ENCODE measurements at regions not wholly inside any gene's neighbourhood (a gene's known extent, or its start where the extent isn't known, plus 50 kb on each side); places are given as distances from the start of the nearest gene placed in this dataset.

DNA sequence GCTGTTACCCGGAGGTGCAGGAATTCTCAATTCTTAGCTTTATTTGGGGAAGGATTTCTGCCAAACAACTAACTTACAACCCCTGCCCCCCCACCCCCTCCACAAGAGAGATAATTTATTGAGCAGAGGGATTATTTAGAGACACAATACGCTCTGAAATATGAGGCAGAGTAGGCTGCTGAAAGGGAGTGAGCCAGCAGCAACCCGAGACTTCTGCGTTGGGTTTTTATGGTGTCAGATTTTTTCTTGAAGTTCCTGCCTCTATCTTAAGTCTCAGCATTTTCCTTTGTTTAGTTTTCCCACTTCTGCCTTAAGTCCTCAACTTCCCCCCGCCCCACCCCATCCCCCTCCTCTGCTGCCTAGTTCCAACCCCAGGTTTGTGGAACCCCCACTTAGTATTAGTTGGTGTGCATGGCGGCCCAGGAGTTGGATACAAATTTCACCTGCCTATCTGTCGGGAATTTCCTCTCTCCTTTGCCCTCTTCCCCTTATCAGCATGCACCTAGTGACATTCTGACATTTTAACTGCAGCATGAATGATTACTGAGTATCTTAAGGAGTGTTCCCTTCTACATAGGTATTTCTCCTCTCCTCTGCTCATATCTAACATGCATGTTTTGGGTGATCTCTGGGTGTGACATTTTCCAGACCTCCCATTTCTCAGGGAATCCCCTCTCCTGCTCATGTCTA lies 1635.9 kb upstream of the LRRTM1 start:
- DNase-seq (ENCODE audit: low spot score) = no peak

DNA sequence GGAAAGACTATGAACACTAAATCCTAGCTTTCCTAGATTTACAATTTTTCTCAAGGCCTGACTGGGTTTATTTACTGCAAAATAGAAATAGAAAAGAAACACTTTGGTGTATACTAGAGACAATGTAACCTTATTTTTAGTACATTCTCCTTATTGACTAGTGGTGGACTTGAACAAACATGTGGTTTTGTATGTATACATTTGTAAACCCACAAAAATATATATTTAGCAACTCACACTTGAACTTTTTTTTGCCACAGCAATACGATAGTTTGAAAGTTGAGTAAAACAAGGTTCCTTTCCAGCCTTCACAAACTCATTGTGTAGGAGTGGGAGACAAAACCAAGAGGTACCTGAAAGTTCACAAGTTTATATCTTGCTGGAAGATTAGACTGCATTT lies 1633.4 kb upstream of the LRRTM1 start:
- no peak for DNase-seq (ENCODE audit: low spot score)

DNA sequence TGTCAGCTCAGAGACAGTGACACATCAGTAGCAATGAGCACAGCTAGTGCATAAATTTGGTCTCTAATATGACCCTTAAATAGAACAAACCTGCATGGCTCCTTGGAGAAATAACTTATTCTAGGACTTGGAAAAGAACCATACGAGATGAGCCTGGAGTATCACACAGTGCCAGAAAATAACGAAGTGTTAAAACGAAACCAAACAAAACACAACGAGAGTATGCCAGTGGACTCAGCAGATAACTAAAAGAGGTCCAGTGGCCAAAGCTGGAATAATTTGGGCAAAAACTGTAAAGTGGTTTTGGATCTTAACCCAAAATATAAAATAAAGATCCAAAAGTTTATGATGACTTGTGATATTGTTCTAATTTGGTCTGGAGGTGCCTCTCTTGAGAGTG lies 1599.0 kb upstream of the LRRTM1 start:
- DNase-seq (ENCODE audit: low spot score) = no peak

DNA sequence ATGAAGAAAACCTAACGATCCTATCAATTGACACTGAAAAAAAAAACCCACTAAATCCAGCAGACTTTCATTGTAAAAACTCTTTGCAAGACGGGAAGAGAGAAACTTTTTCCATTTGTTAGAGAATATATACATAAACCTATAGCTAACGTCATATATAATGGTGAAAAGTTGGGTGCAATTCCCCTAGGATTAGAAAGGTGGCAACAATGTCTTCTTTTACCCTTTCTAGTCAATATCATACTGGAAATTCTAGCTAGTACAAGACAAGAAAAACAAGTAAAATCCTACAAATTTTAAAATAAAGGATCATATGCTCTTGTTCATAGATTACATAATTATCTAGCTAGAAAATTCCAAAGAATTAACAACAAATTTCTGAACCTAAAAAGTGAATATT lies 1596.5 kb upstream of the LRRTM1 start:
- DNase-seq (ENCODE audit: low spot score) = no peak

DNA sequence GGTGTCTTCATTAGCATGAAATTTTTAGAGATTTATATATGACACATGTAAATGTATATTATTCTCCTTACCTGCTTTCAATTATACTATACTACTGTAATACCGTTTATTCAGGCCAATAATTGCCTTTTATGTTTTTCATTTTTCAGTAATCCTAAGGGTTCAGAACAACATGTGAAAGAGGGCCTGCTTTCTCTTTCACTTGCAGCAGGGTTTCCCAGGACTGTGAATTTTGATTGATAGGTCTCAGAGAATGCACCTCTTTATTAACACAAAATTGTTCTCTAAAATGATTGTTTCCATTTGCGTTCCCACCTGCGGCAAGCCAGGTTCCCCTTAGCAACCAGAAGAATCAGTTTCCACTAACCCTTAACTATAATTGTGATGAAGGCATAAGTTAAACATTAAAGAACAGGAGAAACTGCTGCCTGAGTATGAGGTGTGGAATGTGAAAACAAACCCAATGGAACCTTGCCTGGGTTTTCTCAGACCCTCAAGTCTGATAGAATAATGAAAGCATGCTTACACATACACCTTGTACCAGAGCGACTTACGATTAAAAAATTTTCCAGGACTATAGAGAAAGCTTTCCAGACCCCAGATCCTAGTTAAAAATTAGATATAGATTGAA lies 1591.2 kb upstream of the LRRTM1 start:
- no peak for DNase-seq (ENCODE audit: low spot score)

DNA sequence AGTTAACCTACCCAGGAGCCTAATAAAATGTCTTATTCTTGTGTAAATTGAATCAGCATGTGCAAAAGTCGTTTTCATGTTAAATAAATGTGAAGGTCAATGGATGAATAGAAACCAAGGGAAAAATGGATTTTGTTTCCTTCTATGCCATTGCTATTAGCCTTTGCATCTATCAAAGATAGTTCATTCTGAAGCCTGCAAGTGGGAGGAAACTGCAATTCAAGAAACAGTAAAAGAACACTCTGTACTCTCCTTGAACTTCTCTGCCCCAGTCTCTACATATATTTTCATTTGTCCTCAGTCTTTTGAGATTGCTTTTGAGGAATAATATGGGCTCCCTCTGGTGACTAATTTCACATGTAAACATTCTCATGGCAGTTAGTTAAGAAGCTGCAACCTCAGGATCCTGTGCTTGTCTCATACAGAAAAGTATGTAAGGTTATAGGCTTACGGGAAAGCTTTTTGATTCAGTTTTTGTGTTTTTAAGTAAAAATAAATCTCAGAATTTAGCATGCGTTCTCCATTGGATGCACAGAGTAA lies 1590.0 kb upstream of the LRRTM1 start:
- DNase-seq (ENCODE audit: low spot score) = no peak

DNA sequence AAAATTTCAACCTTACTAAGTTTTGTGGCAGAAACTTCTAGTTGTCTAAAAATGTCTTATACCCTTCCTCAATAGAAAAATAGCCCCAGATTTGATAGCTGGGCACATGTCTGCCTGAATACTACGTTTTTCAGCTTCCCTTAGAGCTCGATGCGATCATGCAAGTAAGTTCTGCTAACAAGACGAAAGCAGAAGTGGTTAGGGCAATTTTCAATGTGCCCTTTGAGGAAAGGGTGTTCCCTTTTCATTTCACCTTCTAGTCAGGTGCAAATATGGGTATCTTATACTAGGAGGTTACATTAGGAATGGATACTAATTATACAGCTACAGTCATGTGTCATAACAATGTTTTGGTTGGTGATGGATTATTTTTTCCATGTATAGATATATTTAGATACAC lies 1572.1 kb upstream of the LRRTM1 start:
- no peak for DNase-seq (ENCODE audit: low spot score)

DNA sequence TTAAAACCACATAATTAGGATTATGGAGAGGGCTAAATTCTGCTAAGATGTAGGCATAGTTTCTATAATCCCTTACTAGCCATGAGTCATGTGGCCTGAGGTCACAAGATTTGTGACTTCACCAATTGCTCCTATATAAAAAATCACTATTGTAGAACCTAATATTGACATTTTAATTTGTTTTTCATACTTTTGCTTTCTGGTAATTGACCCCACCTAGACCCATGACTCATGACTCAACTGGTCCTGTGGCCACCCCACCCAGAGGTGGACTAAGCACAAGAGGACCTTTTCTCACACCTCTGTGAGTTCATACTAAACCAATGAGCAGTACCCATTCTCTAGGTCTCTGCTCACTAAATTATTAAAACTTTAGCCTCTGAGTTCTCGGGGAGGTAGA lies 1567.5 kb upstream of the LRRTM1 start:
- DNase-seq (ENCODE audit: low spot score) = no peak

DNA sequence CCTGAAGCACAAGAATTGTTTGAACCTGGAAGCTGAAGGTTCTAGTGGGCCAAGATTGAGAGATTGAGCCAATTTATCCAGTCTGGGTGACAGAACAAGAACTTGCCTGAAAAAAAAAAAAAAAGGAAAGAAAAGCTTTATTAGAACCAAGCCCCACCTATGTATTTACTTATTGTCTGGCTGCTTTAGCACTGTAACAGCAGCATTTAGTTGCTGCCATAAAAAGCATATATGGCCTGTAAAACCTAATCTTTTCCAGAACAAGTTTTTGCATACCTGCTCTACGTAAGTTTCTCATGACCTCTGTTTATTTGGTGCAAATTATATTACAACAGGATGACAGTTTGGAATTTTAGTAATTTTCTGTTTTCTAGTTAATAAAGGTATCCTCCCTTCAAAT lies 1565.6 kb upstream of the LRRTM1 start:
- DNase-seq (ENCODE audit: low spot score) = no peak

DNA sequence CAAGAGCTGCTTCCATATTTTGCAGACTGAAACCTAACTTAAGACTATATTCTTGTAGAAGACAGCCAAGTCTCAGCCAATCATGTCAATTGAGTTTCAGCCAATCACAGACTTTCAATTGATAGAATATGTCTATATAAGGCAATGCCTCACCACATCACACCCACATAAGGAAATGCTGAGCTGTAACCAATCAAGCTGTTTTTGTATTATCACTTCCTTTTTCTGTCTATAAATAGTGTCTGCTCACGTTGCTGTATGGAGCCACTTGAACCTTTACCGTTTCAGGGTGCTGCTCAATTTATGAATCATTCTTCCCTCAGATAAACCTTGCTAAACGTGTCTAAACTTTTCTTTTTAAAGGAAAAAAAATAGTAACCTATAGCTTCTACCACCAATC lies 1554.4 kb upstream of the LRRTM1 start:
- DNase-seq (ENCODE audit: low spot score) = no peak

DNA sequence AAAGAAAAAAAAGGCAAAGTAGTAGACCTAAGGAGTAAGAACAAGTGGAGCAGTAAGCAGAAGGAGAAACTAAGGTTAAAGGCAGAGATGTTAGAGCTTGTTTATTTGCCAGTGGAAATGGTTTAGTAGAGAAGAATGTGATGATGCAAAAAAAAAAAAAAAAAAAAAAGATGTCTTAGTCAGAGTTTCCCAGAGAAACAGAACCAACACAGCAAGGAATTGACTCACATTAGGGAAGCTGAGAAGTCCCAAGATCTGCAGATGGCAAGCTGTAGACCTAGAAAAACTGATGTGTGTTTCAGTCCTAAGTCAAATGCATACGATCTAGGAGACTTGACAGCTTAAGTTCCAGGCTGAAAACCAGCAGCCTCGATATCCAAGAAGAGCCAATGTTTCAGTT lies 1548.8 kb upstream of the LRRTM1 start:
- no peak for DNase-seq (ENCODE audit: low spot score)

DNA sequence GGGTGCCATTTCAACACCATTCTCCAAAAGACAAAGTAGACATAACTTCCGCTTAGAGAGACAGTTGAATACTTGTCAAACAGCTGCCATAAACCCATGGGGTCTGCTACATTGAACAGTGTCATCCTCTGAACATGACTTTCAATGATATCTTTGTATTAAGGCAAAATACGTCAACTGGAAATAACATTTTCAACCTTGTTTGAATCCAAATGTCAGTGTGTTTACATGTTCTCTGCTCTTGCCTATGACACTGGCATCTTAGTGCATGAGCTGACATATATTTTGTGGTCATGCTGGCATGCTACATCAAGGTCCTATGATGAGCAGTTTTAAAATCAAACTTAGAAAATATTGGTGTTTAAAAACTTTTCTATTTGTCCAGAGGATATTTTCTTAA lies 1548.1 kb upstream of the LRRTM1 start:
- no peak for DNase-seq (ENCODE audit: low spot score)

DNA sequence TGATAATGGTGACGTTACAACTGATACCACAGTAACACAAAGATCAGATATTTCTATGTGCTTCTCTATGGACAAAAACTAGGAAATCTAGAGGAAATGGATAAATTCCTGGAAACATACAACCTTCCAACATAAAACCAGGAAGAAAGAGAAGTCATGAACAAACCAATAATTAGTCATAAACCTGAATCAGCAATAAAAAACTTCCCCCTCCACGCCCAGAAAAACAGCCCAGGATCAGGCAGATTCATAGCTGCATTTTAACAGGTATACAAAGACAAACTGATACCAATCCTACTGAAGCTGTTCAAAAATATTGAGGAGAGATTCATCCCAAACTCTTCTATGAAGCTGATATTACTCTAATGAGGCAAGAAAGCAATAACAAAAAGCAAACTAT lies 1535.2 kb upstream of the LRRTM1 start:
- no peak for DNase-seq (ENCODE audit: low spot score)

DNA sequence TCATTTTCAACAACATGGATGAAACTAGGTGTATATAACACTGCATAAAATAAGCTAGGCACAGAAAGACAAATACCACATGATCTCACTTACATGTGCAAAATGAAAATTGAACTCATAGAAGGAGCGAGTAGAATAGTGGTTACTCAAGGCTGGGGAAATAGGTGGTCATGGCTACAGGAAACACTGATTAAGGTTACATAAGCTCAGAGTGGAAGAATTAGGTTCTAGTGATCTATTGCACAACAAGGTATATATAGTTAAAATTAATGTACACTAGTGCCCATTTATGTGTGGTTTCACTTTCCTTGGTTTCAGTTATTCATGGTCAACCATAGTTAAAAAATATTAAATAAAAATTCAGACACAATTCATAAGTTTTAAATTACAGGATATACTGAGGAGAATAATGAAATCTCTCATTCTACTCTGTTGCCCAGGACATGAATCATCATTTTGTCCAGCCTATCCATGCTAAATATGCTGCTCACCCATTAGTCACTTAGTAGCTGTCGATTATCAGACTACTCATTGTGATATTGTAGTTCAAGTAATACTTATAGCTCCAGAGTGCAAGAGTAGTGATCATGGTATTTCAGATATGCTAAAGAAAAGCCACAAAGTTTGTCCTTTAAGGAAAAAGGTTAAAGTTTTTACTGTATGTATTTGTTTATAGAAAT lies 1530.9 kb upstream of the LRRTM1 start:
- no peak for DNase-seq (ENCODE audit: low spot score)

DNA sequence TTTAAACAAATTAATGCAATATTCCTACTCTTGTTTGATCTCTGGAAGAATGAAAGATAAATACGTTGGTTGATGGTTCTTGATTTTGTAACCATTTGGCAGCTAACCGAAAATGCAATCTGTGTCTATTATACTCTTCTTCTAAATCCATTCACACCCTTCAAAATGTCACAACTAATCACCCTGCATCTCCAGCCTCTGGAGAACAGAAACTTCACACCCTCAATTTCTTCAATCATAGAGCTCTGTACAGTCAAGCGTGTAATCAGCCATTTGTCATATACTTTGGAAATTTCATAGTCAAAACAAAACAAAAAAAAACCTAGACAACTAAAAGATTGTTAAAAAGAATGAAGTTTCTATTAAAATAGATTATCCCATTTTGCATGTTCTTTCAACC lies 1482.3 kb upstream of the LRRTM1 start:
- no peak for DNase-seq (ENCODE audit: low spot score)

DNA sequence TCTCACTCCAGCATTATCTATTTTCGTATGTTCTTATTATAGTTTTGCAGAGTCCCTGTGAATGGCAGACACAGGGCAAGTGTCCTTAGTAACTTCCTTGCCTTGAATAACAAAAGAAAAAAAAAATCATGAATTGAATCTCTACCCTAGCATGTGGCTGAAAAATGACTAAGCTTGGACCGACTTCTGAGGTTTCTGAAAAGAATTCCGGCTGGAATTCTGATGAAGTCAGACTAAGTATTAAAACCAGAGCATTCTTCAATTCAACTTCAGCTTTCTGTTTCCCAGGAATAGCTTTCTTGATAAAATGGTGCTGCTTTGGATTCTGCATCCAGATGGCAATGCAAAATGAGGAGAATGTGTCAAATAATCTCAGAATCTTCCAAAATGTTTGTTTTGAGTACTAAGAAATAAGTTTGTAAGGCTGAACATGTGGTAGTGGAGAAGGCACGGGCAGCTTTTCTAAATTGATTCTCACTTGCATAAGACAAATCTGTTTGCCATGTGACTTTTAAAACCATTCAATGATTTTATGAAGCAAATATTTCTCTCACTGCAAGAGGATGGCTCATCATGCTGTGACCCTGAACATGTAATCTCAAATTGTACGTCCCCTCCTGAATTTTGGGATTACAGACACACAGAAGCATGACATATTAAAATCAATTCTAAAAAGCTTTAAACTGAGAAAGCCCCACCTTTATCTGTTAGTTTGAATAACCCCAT lies 1462.8 kb upstream of the LRRTM1 start:
- no peak for DNase-seq (ENCODE audit: low spot score)

DNA sequence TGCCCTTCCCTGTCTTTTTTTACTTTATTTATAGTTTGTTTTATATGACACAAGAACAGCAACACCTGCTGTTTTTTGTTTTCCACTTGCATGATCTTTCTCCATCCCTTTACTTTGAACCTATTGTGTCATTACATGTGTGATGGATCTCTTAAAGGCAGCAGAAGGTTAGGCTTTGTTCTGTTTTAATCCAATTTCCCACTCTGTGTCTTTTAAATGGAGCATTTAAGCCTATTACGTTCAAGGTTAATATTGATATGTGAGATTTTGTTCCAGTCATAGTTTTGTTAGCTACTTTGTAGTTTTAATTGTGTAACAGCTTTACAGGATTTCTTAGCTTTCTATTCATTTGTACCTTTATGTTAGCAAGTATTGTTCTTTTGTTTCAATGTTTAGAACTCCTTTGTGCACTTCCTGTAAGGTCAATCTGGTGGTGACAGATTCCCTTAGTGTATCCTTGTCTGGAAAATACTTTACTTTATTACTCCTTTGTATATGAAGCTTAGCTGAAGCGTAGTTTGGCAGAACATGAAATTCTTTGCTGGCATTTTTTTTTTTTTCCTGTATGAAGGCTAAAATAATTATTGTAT lies 1443.0 kb upstream of the LRRTM1 start:
- DNase-seq (ENCODE audit: low spot score) = no peak

DNA sequence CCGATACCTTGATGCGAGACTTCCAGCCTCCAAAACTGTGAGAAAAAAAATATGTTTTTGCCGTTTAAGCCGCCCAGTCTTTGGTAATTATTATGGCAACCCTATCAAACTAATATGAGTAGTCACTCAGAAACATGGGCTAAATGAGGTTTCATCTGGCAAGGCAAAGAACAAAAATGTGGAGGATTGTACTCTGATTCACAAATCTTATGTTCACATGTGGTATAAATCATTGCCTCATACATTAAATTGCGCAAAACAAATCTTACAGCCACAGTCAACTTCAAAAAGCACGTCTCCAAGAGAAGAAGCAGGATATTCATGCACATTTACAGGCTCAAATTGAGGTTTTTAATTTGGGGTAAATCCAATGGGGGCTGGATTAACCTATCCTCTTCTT lies 1435.4 kb upstream of the LRRTM1 start:
- no peak for DNase-seq (ENCODE audit: low spot score)

DNA sequence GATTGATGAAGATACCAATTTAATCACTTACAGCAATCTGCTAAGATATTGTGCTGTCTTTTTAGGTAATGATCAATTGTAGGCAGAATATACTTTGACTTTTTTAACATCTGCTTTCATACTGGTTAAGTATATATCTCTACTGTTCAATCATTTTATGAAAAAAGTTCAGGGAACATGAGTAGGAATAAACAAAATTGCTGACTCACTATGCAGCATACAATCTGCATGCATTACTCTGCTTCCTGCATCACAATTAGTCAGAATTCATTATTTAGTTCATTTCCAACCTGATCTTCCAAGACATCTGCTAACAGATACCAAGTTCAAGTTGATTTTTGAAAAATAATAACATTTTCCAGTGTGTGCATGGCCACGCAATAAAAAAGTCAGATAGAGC lies 1430.4 kb upstream of the LRRTM1 start:
- no peak for DNase-seq (ENCODE audit: low spot score)

DNA sequence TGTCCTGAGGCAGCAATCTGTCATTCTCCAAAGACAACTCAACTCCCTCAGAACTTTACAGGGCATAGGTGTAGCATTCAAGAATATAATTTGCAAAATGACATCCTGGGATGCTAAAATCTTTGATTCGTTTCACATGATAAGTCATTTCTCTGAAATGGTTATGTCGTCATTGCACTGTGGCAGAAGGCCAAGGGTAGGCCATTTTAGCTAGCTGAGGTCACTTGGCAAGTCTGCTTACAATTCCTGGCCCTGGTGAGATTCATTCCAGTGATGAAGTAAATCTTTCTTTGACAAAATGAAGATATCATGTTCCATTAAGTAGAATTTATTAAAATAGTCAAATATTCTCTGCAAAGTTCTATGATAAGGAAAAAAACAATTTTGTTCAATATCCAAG lies 1410.3 kb upstream of the LRRTM1 start:
- no peak for DNase-seq (ENCODE audit: low spot score)

DNA sequence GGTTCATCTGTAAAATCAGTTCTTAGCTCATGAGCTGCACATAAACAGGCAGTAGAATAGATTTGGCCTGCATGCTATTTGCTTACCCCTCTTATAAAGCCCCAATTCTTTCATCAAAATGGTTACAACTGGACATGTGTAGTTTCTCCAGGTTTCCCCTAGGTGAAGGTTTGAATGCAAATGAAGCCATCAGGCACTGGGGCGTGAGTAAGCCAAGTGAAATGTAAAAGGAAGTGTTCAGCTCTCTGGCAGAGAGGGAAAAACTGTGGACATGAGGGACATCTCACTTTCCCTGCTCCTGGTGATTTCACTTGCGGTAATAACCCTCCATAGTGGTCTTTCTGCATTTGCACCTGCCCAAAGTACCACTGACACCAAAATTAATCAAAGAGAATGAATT lies 1402.3 kb upstream of the LRRTM1 start:
- no peak for DNase-seq (ENCODE audit: low spot score)

DNA sequence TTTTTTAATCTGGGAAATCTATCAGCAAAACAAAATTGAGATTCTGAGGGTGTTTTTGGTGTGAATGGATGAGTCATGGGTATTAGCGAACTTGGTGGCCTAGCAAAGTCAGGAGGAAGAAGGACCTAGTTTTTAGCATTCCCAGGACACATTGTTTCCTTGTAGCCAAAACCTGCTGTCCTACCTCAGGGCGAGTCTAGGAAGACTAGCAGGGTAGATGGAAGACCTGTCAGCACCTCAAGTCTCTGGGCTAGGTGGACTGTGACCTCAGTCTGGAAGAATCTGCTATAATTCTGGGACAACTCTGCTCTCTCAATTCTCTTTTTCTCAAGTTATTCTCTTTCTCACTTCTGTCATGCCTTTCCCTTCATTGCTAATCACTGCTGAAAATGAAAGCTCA lies 1399.3 kb upstream of the LRRTM1 start:
- no peak for DNase-seq (ENCODE audit: low spot score)

Measured in ecto neural progenitor cell (in vitro differentiated cells).